Heart left ventricle (tissue), 13 donors: ENCODE measurements at regions not wholly inside any gene's neighbourhood (a gene's known extent, or its start where the extent isn't known, plus 50 kb on each side); places are given as distances from the start of the nearest gene placed in this dataset.
"Not testable (repeated sequence)": the region's sequence is repeated elsewhere in the genome, so short reads cannot be mapped to it uniquely, and the experiment has no call there.

Source experiments
- POLR2A ChIP-seq, 2 donors: fragments of 450-650 bp; IDR thresholded peaks; one replicate each; pipeline ENCODE4 v1.6.1; 2017; ENCODE audit warnings: antibody characterized with exemption in 2 of 2, mild to moderate bottlenecking in 2 of 2, moderate library complexity in 2 of 2
- TF ChIP-seq, protein P1 (sequence below), 12 donors: fragments of 200-600 bp; sonication (generic) in 4 of 12; IDR thresholded peaks; one replicate each; pipeline versions ENCODE4 v1.5.0 to v1.8.0; 2018 to 2022; ENCODE audit warnings: antibody characterized with exemption in 12 of 12, mild to moderate bottlenecking in 5 of 12
- donor health status: ischemic (EF 13 %, LVEDD 7.1; RV severe dilation, severe dysfunction).
- donor health status: DM: no; HTN: yes; CAD: no.
- donor health status: DM: no; HTN: no; CAD: no.
- donor health status: ischemic (EF 25% LVEDD 6.9; RV normal size, moderate dysfunction).
- donor health status: ischemic (EF 25% LVEDD 5.7; RV mildly dilated, moderate dysfunction).
- donor health status: ischemic (EF 35%, LVEDD 5.7; RV mildly dilated, moderate dysfunction).
- donor health status: nonischemic (EF 11% LVEDD 7.7; RV severe dilation, severe dysfunction).
- donor health status: DM: yes; HTN: yes; CAD: no.
- donor health status: PGD.
- donor health status: ischemic (EF 29% LVEDD 5.4; RV normal size, mild dysfunction).
- donor health status: nonischemic (EF 23%, LVEDD 6.1; RV moderate dilation, normal function).

DNA sequence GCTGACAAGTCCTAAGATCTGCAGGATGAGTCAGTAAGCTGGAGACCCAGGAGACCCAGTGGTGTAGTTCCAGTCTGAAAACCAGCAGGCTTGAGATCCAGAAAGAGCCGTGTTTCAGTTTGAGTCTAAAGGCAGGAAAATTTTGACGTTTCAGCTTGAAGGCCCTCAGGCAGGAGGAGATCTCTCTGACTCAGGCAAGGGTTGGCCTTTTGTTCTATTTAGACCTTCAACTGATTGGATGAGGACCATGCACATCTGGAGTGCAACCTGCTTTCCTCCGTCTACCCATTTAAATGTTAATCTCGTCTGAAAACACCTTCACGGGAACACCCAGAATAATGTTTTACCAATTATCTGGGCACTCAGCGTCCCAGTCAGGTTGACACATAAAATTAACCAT, 69.5 kb downstream of the NPIPA7 start:
- not testable (repeated sequence) for TF ChIP-seq POLR2A (IDR thresholded peaks at IDR 0.05)
- TF ChIP-seq, protein P1, sequence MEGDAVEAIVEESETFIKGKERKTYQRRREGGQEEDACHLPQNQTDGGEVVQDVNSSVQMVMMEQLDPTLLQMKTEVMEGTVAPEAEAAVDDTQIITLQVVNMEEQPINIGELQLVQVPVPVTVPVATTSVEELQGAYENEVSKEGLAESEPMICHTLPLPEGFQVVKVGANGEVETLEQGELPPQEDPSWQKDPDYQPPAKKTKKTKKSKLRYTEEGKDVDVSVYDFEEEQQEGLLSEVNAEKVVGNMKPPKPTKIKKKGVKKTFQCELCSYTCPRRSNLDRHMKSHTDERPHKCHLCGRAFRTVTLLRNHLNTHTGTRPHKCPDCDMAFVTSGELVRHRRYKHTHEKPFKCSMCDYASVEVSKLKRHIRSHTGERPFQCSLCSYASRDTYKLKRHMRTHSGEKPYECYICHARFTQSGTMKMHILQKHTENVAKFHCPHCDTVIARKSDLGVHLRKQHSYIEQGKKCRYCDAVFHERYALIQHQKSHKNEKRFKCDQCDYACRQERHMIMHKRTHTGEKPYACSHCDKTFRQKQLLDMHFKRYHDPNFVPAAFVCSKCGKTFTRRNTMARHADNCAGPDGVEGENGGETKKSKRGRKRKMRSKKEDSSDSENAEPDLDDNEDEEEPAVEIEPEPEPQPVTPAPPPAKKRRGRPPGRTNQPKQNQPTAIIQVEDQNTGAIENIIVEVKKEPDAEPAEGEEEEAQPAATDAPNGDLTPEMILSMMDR (IDR thresholded peaks at IDR 0.05): not testable (repeated sequence)
